ENCODE measurements at regions not wholly inside any gene's neighbourhood (a gene's known extent, or its start where the extent isn't known, plus 50 kb on each side); places are given as distances from the start of the nearest gene placed in this dataset.

DNA sequence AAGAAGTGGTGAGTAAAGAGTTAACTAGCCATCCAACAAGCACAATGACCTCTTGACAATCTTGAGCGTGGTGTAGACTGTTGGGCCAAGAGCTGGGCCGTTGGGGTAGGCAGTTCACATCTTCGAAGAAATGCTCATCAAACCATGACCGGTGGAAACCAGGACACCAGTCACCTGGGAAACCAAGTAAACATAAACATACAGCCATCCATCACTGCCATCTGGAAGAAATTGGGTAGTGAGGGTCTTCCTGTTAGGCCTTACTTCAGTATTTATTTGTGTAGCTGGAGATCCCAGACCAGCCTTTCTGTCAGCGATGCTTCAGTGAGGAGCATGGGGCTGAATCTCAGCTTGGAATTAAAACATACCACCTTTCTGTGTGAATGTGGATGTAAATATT, 108.1 kb upstream of the HAO2 start:
- no peaks in the 10 kb centered on the region for H3K79me2 ChIP-seq (ENCODE audit: insufficient read depth, low read length)
- H3K9me3 ChIP-seq (replicated peaks in 1 of 2; ENCODE audit: control insufficient read depth in 1 of 2, insufficient read depth in 1 of 2, low read length in 2 of 2) = peaks cover 0 to 4% of the 10 kb centered on the region in 2 donors
- intact Hi-C loops (cut with micrococcal nuclease) = no loop called here
- peaks cover 1 to 4% (median 3%) of the 10 kb centered on the region in 3 donors for H3K27me3 Mint-ChIP-seq (ENCODE audit: low read depth in 3 of 3)
- DNase-seq = no peak
- no peaks in the 10 kb centered on the region for H3K4me1 Mint-ChIP-seq
- no peak overlapping the region for H3K9ac ChIP-seq (ENCODE audit: insufficient read depth, low read length, poor library complexity, severe bottlenecking)
- WGBS (ENCODE audit: insufficient coverage) = 100% methylated on average over 1 of the region's 5 CpGs
- no peak overlapping the region for H2AFZ ChIP-seq (ENCODE audit: insufficient read depth, low read depth, low read length, poor library complexity, severe bottlenecking)
- no peak overlapping the region for H3K4me3 ChIP-seq (replicated peaks in 1 of 3; ENCODE audit: low read depth in 2 of 3, low read length in 3 of 3)
- H3K9me3 Mint-ChIP-seq = peaks cover 0 to 13% (median 7%) of the 10 kb centered on the region in 7 donors
- H4K20me1 ChIP-seq (ENCODE audit: insufficient read depth, low read length) = no peaks in the 10 kb centered on the region
- no peaks in the 10 kb centered on the region for H3K36me3 ChIP-seq (replicated peaks in 1 of 2; ENCODE audit: control insufficient read depth in 1 of 2, insufficient read depth in 2 of 2, low read length in 2 of 2)
- TF ChIP-seq, protein P1, sequence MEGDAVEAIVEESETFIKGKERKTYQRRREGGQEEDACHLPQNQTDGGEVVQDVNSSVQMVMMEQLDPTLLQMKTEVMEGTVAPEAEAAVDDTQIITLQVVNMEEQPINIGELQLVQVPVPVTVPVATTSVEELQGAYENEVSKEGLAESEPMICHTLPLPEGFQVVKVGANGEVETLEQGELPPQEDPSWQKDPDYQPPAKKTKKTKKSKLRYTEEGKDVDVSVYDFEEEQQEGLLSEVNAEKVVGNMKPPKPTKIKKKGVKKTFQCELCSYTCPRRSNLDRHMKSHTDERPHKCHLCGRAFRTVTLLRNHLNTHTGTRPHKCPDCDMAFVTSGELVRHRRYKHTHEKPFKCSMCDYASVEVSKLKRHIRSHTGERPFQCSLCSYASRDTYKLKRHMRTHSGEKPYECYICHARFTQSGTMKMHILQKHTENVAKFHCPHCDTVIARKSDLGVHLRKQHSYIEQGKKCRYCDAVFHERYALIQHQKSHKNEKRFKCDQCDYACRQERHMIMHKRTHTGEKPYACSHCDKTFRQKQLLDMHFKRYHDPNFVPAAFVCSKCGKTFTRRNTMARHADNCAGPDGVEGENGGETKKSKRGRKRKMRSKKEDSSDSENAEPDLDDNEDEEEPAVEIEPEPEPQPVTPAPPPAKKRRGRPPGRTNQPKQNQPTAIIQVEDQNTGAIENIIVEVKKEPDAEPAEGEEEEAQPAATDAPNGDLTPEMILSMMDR (IDR thresholded peaks at IDR 0.05) = no peak
- no peak overlapping the region for H3K4me2 ChIP-seq (replicated peaks; ENCODE audit: extremely low read depth, low read length, poor library complexity, severe bottlenecking)
- no peaks in the 10 kb centered on the region for H3K36me3 Mint-ChIP-seq
- no peaks in the 10 kb centered on the region for H3K27me3 ChIP-seq (ENCODE audit: control insufficient read depth in 2 of 2, insufficient read depth in 2 of 2, low read length in 2 of 2)
- no peak overlapping the region for H3K27ac ChIP-seq (ENCODE audit: low read depth in 1 of 2, low read length in 2 of 2)
- H3K4me3 Mint-ChIP-seq = no peak overlapping the region
- H3K4me1 ChIP-seq (ENCODE audit: control insufficient read depth in 1 of 2, insufficient read depth in 2 of 2, low read length in 2 of 2) = no peaks in the 10 kb centered on the region
- no peak overlapping the region for H3K27ac Mint-ChIP-seq

- H2AFZ ChIP-seq (ENCODE audit: insufficient read depth, low read depth, low read length, poor library complexity, severe bottlenecking) = no peak overlapping the region
- TF ChIP-seq, protein P1 (IDR thresholded peaks at IDR 0.05) = no peak
- no peaks in the 10 kb centered on the region for H3K36me3 ChIP-seq (replicated peaks in 1 of 2; ENCODE audit: control insufficient read depth in 1 of 2, insufficient read depth in 2 of 2, low read length in 2 of 2)
- no peaks in the 10 kb centered on the region for H3K79me2 ChIP-seq (ENCODE audit: insufficient read depth, low read length)
- H3K9me3 Mint-ChIP-seq = peaks cover 0 to 5% (median 0%) of the 10 kb centered on the region in 7 donors
- no peak overlapping the region for H3K27ac Mint-ChIP-seq
- no peaks in the 10 kb centered on the region for H3K27me3 ChIP-seq (ENCODE audit: control insufficient read depth in 2 of 2, insufficient read depth in 2 of 2, low read length in 2 of 2)
- H3K4me3 ChIP-seq (replicated peaks in 1 of 3; ENCODE audit: low read depth in 2 of 3, low read length in 3 of 3) = no peak overlapping the region
- peaks cover 1 to 3% (median 2%) of the 10 kb centered on the region in 3 donors for H3K27me3 Mint-ChIP-seq (ENCODE audit: low read depth in 3 of 3)
- no peaks in the 10 kb centered on the region for H3K36me3 Mint-ChIP-seq
- no peaks in the 10 kb centered on the region for H3K4me1 Mint-ChIP-seq
- H3K9ac ChIP-seq (ENCODE audit: insufficient read depth, low read length, poor library complexity, severe bottlenecking) = no peak overlapping the region
- WGBS (ENCODE audit: insufficient coverage) = no CpG with 5 or more reads among the region's 1 CpG
- no peaks in the 10 kb centered on the region for H4K20me1 ChIP-seq (ENCODE audit: insufficient read depth, low read length)
- H3K4me2 ChIP-seq (replicated peaks; ENCODE audit: extremely low read depth, low read length, poor library complexity, severe bottlenecking) = no peak overlapping the region
- DNase-seq = no peak
- intact Hi-C loops (cut with micrococcal nuclease) = no loop called here
- no peaks in the 10 kb centered on the region for H3K4me1 ChIP-seq (ENCODE audit: control insufficient read depth in 1 of 2, insufficient read depth in 2 of 2, low read length in 2 of 2)
- no peaks in the 10 kb centered on the region for H3K9me3 ChIP-seq (replicated peaks in 1 of 2; ENCODE audit: control insufficient read depth in 1 of 2, insufficient read depth in 1 of 2, low read length in 2 of 2)
- no peak overlapping the region for H3K4me3 Mint-ChIP-seq
- H3K27ac ChIP-seq (ENCODE audit: low read depth in 1 of 2, low read length in 2 of 2) = no peak overlapping the region
Measured at GRCh38 chr1:119266386-119266785, 102.2 kb upstream of the HAO2 start.

Data from CD14-positive monocyte (primary cell).